ENCODE measurements at regions not wholly inside any gene's neighbourhood (a gene's known extent, or its start where the extent isn't known, plus 50 kb on each side); places are given as distances from the start of the nearest gene placed in this dataset.

GRCh38 chr2:118265873-118266455 is 177.7 kb downstream of the INSIG2 start:
- FAIRE-seq, result no peak

GRCh38 chr2:118264232-118264990 is 176.1 kb downstream of the INSIG2 start:
- no peak for FAIRE-seq

GRCh38 chr2:118257696-118258095 is 169.4 kb downstream of the INSIG2 start:
- FAIRE-seq, result no peak

GRCh38 chr2:118255771-118256372 is 167.6 kb downstream of the INSIG2 start:
- FAIRE-seq, result no peak

- no peak for FAIRE-seq
Observed at GRCh38 chr2:118255301-118255700, 167.0 kb downstream of the INSIG2 start.

DNA sequence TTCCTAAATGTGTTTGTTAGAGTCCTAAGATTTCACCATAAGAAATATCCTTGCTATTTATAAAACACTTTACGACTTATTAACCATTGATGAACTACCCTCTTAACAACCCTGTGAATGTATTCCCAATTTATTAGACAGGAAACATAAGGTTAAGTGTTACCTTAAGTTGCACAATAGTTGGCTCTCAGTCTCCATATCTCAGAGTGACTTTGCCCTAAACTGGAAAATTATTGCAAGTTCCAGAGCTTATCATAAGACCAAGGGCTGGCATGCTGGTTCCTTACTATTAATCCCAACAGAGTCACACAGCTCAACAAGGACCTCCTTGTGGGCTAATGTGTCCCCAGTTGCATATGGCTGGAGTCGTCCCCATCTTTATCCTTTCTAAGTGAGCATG is 165.8 kb downstream of the INSIG2 start:
- no peak for FAIRE-seq

DNA sequence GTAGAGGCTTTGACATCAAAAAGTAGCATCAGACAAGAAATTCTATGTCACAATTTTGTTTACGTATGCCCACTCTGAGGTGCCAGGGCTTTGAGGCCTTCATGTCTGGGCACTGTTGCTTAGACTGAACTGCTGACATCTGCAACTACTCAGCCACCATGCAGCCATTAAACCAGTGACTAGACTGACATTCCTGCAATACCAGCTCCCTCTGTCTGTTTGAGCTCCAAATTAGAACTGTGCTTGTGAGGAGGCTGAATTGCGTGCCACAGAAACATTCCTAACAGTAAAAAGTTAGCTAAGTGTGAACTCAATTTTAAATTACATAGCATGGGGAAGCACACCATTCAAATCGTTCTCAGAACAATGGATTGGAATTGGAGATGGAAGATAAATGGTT is 163.2 kb downstream of the INSIG2 start:
- FAIRE-seq, result no peak

DNA sequence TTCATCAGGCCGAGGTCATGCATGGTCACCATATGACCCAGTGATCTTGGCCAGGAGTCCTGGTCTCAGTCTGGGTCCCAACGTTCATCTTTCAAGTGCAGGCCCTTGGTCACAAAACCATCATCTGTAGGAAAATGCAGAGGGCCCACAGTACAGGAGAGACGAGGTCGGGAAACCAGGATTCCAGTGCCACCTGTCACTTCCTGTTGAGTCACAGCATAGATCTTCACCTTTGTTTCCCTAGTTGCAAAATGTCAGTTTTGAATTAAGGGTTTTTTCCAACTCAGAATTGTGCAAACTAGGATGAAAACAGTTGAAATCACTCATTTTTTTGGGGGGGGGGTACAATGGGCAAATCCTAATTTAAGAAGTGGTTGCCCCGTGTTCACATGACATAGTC is 162.2 kb downstream of the INSIG2 start:
- no peak for FAIRE-seq

DNA sequence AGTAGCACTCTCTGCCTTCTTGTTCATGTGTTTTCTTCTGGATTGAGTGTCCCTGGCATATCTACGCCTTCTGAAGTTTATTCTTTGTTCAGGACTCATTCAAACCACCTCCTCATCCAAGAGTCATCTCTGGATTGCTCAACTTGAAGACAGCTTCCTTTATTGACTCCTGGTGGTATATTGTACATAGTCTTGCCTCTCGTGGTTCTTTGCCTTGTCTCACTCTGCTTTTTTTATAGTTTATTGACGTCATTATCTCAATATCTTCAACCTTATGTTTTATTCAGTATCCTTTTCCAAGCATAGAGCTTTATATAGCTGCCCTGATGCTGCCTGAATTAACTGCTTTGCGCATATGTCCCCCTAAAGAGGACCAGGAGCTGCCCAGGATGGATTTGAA is 161.7 kb downstream of the INSIG2 start:
- FAIRE-seq, result no peak

- FAIRE-seq, result no peak
Observed at GRCh38 chr2:118249531-118249930, 161.3 kb downstream of the INSIG2 start.

DNA sequence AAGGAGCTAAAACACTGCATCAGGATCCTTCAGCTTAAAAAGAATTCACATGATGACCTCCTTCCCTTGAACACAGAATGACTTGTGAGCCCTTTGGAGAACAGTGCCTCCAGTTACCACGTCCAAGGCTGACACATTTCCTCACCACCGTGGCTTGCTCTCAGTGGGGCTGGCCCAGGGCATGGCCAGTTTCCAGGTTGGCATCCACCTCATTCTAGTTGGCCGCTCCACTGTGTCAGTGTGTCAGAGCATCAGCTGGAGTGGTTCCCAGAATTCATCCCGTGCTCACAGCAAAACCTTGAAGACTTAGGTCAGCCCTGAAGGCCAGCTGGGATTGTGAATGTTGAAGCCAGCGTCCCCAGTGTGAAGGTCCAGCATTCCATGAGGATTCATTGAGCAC is 158.5 kb downstream of the INSIG2 start:
- FAIRE-seq, result no peak

- no peak for FAIRE-seq
Observed at GRCh38 chr2:118246079-118246478, 157.8 kb downstream of the INSIG2 start.

DNA sequence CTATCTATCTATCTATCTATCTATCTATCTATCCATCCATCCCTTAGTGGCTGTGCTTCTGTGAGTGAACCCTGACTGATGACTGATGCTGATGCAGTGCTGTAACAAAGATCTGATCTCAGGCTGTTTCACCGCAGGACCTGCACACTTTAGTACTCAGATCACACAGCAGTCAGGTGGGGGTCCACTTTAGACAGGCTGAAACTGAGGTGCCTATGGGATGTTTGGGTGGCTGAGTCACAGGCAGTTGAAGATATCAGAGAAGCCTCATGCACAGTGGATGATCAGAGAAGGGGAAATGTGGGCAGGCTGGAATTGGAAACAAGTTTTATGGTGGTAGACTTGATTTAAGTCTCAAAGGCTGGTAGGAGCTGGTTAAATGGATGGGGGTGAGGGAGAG is 156.4 kb downstream of the INSIG2 start:
- FAIRE-seq, result no peak

DNA sequence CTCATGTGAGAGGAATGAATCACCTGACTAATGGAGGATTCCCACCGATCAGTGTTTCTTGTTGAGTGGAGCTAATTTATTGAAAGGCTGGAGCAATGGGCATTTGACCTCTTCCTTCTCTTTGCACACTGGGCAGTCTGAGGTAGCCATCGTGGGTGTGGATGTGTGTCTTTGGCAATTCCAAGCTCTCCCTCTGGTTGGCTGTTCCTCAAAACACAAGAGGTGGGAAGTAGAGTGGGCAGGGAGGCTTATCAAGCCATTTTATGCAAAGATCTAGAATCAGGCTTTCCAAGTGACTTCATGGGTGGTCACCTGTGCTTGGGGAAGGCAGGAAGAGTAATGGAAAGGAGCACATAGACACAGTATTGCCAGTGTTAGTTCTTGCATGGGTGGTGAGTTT is 154.8 kb downstream of the INSIG2 start:
- no peak for FAIRE-seq

DNA sequence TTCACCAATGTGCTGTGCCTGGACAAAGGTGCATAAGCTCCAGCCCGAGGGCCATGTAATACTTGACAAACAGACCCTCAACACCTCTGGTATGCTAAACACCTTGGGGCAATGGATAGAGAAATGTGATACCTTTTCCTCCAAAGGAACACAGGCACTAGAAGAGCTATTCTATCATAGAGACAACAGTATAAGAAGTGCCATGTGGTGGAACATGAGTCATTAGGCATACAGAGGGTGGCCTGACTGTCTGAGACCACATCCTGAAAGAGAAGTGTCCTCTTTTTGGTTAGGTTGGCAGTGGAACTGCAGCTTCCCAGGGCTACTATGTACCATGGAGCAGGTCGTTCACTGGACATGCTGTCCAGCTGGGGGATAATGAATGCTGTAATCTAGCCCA is 153.9 kb downstream of the INSIG2 start:
- no peak for FAIRE-seq

- no peak for FAIRE-seq
Observed at GRCh38 chr2:118241128-118241527, 152.9 kb downstream of the INSIG2 start.

DNA sequence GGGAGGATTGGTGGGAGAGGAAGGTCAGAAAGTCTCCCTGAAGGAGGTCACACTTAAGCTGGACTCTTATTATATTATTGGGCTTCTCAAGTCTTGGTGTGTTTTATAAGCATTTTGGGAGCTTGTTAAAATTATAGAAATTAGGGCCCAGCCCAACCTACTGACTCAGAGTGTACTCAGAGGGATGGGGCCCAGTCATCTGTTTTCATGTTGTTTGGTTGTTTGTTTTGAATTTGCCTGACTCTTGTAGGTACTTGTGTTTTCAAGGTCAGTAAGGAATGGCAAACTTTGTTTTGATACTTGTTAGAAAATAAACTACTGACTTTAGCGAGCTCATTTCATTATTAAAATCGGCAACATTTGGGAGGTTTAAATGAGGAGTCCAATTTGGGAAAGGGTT is 152.0 kb downstream of the INSIG2 start:
- FAIRE-seq, result no peak

- FAIRE-seq, result no peak
Observed at GRCh38 chr2:118239284-118239683, 151.0 kb downstream of the INSIG2 start.

DNA sequence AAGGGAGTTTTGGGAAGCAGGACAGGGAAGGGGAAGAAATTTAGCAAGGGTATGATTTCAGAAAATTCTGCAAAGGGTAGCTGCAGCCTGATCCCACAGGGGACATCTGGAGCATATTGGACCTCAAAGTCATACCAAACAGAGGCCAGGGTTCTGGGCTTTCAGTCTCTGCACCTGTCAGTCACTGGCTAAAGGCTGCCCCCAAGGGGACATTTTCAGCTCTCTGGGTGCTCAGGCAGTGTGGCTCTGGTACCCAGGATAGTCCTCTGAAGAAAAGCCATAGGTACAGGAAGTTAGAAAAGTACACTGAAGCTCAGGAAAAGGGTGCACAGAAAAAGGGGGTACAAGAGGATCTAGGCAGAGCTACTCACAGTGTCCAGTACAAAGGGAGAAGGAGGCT is 149.2 kb downstream of the INSIG2 start:
- FAIRE-seq, result no peak

DNA sequence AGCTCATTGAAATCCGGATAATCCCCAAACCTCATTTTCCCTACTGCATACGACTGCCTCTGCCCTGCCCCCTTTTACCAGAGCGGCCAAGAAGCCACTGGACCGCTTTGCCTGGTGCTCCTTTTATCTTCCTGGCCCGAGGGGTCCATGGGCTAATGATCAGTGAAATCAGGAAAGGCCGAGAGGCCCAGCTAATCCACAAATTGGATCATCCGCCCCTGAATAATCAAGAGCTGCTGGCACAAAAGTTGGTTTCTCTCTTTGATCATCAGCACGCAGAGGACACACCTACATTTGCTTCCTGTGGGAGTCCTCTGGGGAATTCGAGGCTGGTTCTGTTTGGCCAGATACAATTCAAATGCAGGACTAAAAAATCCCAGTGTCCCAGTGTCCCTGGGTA is 144.5 kb downstream of the INSIG2 start:
- FAIRE-seq, result no peak

DNA sequence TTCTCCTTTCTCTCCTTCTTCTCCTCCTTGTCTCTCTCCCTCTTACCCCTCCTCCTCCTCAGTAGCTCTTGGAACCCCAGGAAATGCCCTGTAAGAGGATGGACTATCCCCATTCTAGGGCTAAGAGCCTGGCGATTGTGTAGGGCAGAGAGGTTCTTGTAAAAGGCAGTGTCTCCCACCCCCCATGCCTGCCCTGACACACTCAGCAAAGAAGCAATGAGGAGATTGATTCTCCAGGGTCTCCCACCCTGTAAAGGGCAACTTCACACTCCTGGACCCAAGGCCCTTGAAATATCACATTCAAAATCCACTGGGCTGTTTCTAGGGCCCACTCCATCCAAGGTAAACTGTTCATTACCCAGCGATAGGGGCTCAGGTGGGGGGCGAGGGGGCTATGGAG is 144.1 kb downstream of the INSIG2 start:
- FAIRE-seq, result no peak

GRCh38 chr2:118231759-118232158 is 143.5 kb downstream of the INSIG2 start:
- FAIRE-seq, result no peak

DNA sequence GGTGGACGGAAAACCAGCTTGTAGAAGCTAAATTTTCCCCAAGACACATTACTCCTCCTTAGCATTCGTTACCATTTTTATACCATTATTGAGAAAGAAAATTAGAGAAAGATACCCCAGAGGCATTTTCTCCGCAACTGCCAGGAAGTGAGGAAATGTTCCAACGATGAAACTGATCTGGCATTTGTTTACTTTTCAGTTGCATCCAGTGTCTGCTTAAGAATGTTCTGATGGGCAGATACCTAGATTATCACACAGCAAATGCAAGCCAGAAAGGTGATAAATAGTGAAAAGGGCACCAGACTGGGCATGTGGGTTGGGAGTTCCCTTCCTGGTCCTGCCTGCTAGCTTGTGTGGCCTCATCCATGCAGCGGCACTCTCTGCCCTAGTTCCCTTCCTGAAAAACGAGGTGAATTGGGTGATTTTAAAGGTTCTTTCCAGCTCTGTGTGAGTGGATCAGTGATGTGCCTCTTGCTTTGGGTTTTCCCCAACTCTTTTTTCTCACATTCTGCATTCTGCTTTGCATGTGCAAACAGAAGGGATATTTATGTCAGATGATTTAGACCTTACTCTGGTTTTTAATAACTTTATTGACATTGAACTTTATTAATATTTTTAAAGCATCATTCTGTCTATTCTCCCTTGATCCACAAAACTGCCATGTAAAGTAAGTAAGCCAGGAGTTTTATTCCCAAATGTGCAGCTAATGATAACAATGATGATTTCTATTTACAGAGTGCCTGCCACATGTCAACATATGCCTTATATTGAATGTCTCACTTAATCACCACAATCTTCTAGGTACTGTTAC is 139.6 kb downstream of the INSIG2 start:
- FAIRE-seq, result no peak

GRCh38 chr2:118225666-118226065 is 137.4 kb downstream of the INSIG2 start:
- no peak for FAIRE-seq
